HepG2 (cell line): ENCODE measurements at regions not wholly inside any gene's neighbourhood (a gene's known extent, or its start where the extent isn't known, plus 50 kb on each side); places are given as distances from the start of the nearest gene placed in this dataset.

ENCODE experiments used
- HNF4A ChIP-seq: sonication (generic); formaldehyde crosslinking; IDR thresholded peaks from 2 replicates; pipeline ENCODE4 v1.4.0; 2020; ENCODE audit warnings: missing genetic modification reagents
- KAT8 ChIP-seq: IDR thresholded peaks from 2 replicates; pipeline ENCODE4 v1.6.1; 2016; ENCODE audit warnings: missing genetic modification reagents, missing compliant biosample characterization
- MATR3 ChIP-seq: sonication (generic); formaldehyde crosslinking; IDR thresholded peaks from 2 replicates; pipeline ENCODE4 v1.4.0; 2020; ENCODE audit warnings: missing genetic modification reagents
- POLR2A ChIP-seq, 2 experiments: IDR thresholded peaks; 2 replicates each; pipeline ENCODE4 v1.6.1; 2011; ENCODE audit warnings: low read depth in 2 of 2, low read length in 2 of 2, mild to moderate bottlenecking in 1 of 2, moderate library complexity in 1 of 2; ENCODE audit not compliant: insufficient read depth in 1 of 2
- SAP130 ChIP-seq: IDR thresholded peaks from 2 replicates; pipeline ENCODE4 v1.6.1; 2016; ENCODE audit warnings: low read depth
- ZBTB20 ChIP-seq: sonication (generic); formaldehyde crosslinking; IDR thresholded peaks from 2 replicates; pipeline ENCODE4 v1.8.1; 2023; ENCODE audit warnings: missing genetic modification reagents, low read depth, mild to moderate bottlenecking, borderline replicate concordance
- ZNF224 ChIP-seq: sonication (generic); formaldehyde crosslinking; IDR thresholded peaks from 2 replicates; pipeline ENCODE4 v1.5.0; 2020; ENCODE audit warnings: mild to moderate bottlenecking, missing genetic modification reagents
- ZNF501 ChIP-seq: sonication (generic); formaldehyde crosslinking; IDR thresholded peaks from 2 replicates; pipeline ENCODE4 v1.5.1; 2020; ENCODE audit warnings: mild to moderate bottlenecking, moderate library complexity, missing genetic modification reagents
- ZNF883 ChIP-seq: sonication (generic); formaldehyde crosslinking; IDR thresholded peaks from 2 replicates; pipeline ENCODE4 v1.5.1; 2020; ENCODE audit warnings: mild to moderate bottlenecking, missing genetic modification reagents; ENCODE audit errors: not compliant biosample characterization
- TF ChIP-seq, protein P1 (sequence below): sonication (generic); formaldehyde crosslinking; conservative IDR thresholded peaks from 2 replicates; pipeline ENCODE4 v1.5.0; 2020; ENCODE audit warnings: missing genetic modification reagents
- TF ChIP-seq, protein P2 (sequence below): sonication (generic); formaldehyde crosslinking; IDR thresholded peaks from 2 replicates; pipeline ENCODE4 v1.5.0; 2020; ENCODE audit warnings: mild to moderate bottlenecking, missing genetic modification reagents
- TF ChIP-seq, protein P3 (sequence below): sonication (generic); formaldehyde crosslinking; IDR thresholded peaks from 2 replicates; pipeline ENCODE4 v1.9.0; 2021; ENCODE audit warnings: missing genetic modification reagents, borderline replicate concordance

DNA sequence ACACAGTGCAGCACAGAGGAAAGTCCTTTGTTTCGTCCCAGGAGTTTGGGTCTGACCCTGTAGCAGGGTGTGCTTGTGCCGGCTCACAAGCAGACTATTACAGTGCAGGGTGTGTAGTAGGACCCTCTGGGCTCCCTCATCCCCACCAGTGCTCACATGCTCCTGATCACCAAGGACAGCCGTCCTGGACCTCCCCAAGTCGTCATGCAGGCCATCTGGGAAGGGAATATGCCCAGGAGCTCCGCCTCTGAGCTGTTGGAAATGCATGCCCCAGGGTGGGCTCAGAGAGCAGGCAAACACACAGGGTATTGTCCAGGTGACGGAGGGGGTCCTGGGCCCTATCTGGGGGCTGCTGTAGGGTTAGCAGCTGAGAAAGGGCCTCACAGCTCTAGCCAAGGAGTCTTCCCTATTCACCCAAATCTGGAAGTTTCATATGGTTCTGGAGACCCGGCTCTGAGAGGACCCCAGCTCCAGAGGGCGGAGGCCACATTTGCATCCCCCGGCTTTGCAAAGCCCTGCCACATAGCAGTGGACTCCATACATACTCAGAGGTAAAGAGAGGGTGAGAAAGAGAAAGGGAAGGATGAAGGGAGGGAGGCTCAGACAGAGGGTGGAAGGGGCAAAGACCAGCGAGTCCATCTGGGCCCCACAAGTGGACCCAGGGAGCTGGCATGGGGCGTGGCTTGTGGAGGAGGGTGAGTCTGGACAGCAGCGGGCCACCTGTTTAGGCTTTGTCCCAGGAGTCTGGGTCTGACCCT lies 53.5 kb upstream of the PPP2R5C start (continued):
- no peak for TF ChIP-seq ZNF883
- TF ChIP-seq MATR3 (CRISPR knock-in tag), result no peak
- 0 out of 2 replicates have a peak, but pooled peaks have one; percentile 27 for TF ChIP-seq KAT8 (CRISPR knock-in tag)
- TF ChIP-seq ZNF501 (CRISPR knock-in tag), result peak; percentile 66
- TF ChIP-seq, protein P1, sequence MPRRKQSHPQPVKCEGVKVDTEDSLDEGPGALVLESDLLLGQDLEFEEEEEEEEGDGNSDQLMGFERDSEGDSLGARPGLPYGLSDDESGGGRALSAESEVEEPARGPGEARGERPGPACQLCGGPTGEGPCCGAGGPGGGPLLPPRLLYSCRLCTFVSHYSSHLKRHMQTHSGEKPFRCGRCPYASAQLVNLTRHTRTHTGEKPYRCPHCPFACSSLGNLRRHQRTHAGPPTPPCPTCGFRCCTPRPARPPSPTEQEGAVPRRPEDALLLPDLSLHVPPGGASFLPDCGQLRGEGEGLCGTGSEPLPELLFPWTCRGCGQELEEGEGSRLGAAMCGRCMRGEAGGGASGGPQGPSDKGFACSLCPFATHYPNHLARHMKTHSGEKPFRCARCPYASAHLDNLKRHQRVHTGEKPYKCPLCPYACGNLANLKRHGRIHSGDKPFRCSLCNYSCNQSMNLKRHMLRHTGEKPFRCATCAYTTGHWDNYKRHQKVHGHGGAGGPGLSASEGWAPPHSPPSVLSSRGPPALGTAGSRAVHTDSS (CRISPR knock-in tag), result no peak
- peak; percentile 64 for TF ChIP-seq HNF4A (CRISPR knock-in tag)
- TF ChIP-seq SAP130 (CRISPR knock-in tag), result peak; percentile 46
- TF ChIP-seq ZNF224, result no peak
- no peak for TF ChIP-seq POLR2A (IDR thresholded peaks at IDR 0.05; ENCODE audit: insufficient read depth in 1 of 2, low read depth in 2 of 2, low read length in 2 of 2)
- no peak for TF ChIP-seq ZBTB20 (CRISPR knock-in tag)
- TF ChIP-seq, protein P2, sequence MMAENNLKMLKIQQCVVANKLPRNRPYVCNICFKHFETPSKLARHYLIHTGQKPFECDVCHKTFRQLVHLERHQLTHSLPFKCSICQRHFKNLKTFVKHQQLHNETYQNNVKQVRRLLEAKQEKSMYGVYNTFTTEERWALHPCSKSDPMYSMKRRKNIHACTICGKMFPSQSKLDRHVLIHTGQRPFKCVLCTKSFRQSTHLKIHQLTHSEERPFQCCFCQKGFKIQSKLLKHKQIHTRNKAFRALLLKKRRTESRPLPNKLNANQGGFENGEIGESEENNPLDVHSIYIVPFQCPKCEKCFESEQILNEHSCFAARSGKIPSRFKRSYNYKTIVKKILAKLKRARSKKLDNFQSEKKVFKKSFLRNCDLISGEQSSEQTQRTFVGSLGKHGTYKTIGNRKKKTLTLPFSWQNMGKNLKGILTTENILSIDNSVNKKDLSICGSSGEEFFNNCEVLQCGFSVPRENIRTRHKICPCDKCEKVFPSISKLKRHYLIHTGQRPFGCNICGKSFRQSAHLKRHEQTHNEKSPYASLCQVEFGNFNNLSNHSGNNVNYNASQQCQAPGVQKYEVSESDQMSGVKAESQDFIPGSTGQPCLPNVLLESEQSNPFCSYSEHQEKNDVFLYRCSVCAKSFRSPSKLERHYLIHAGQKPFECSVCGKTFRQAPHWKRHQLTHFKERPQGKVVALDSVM (CRISPR knock-in tag), result no peak
- TF ChIP-seq, protein P3, sequence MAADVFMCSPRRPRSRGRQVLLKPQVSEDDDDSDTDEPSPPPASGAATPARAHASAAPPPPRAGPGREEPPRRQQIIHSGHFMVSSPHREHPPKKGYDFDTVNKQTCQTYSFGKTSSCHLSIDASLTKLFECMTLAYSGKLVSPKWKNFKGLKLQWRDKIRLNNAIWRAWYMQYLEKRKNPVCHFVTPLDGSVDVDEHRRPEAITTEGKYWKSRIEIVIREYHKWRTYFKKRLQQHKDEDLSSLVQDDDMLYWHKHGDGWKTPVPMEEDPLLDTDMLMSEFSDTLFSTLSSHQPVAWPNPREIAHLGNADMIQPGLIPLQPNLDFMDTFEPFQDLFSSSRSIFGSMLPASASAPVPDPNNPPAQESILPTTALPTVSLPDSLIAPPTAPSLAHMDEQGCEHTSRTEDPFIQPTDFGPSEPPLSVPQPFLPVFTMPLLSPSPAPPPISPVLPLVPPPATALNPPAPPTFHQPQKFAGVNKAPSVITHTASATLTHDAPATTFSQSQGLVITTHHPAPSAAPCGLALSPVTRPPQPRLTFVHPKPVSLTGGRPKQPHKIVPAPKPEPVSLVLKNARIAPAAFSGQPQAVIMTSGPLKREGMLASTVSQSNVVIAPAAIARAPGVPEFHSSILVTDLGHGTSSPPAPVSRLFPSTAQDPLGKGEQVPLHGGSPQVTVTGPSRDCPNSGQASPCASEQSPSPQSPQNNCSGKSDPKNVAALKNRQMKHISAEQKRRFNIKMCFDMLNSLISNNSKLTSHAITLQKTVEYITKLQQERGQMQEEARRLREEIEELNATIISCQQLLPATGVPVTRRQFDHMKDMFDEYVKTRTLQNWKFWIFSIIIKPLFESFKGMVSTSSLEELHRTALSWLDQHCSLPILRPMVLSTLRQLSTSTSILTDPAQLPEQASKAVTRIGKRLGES (CRISPR knock-in tag), result no peak
